ENCODE measurements at regions not wholly inside any gene's neighbourhood (a gene's known extent, or its start where the extent isn't known, plus 50 kb on each side); places are given as distances from the start of the nearest gene placed in this dataset.

GRCh38 chr5:121695307-121695706 is 156.4 kb upstream of the FTMT start:
- Histone ChIP-seq H3K36me3 (no peaks in the 10 kb centered on the region), H3K4me1 (no peaks in the 10 kb centered on the region), H3K27me3 (no peaks in the 10 kb centered on the region), H3K4me3 (replicated peaks in 1 of 3) (no peak overlapping the region), H3K27ac (no peak overlapping the region), H3K9me3 (no peaks in the 10 kb centered on the region)
- 79% methylated on average over 2 of the region's 2 CpGs for WGBS, 2 donors
- intact Hi-C loops (cut with DNase I) = no loop called here
- no peak for DNase-seq
- TF ChIP-seq POLR2A (IDR thresholded peaks at IDR 0.05) = no peak
- no peak for TF ChIP-seq CTCF (IDR thresholded peaks at IDR 0.05)

GRCh38 chr5:121698690-121699089 is 153.0 kb upstream of the FTMT start:
- no peak for TF ChIP-seq CTCF (IDR thresholded peaks at IDR 0.05)
- no peak for TF ChIP-seq POLR2A (IDR thresholded peaks at IDR 0.05)
- DNase-seq = no peak
- 82 to 89% methylated on average over 3 of the region's 3 CpGs for WGBS, 2 donors
- Histone ChIP-seq H3K9me3 (no peaks in the 10 kb centered on the region), H3K27ac (no peak overlapping the region), H3K27me3 (no peaks in the 10 kb centered on the region), H3K36me3 (no peaks in the 10 kb centered on the region), H3K4me3 (replicated peaks in 1 of 3) (no peak overlapping the region), H3K4me1 (no peaks in the 10 kb centered on the region)
- intact Hi-C loops (cut with DNase I) = no loop called here

- Histone ChIP-seq H3K27ac (no peak overlapping the region), H3K9me3 (no peaks in the 10 kb centered on the region), H3K4me1 (no peaks in the 10 kb centered on the region), H3K4me3 (replicated peaks in 1 of 3) (no peak overlapping the region), H3K36me3 (no peaks in the 10 kb centered on the region), H3K27me3 (no peaks in the 10 kb centered on the region)
- TF ChIP-seq CTCF (IDR thresholded peaks at IDR 0.05) = no peak
- TF ChIP-seq POLR2A (IDR thresholded peaks at IDR 0.05) = no peak
- intact Hi-C loops (cut with DNase I) = no loop called here
- DNase-seq = no peak
- whole genome bisulfite sequencing, 2 donors = 94 to 97% methylated on average over 1 of the region's 1 CpG
Observed at GRCh38 chr5:121701731-121702130, 150.0 kb upstream of the FTMT start.

GRCh38 chr5:121702682-121703081 is 149.0 kb upstream of the FTMT start:
- intact Hi-C loops (cut with DNase I) = no loop called here
- no peaks in the 10 kb centered on the region for H3K4me1 ChIP-seq
- H3K36me3 ChIP-seq = no peaks in the 10 kb centered on the region
- H3K27me3 ChIP-seq = no peaks in the 10 kb centered on the region
- H3K4me3 ChIP-seq (replicated peaks in 1 of 3) = no peak overlapping the region
- 82 to 85% methylated on average over 4 of the region's 4 CpGs for WGBS, 2 donors
- no peak overlapping the region for H3K27ac ChIP-seq
- no peak for DNase-seq
- H3K9me3 ChIP-seq = no peaks in the 10 kb centered on the region
- TF ChIP-seq CTCF (IDR thresholded peaks at IDR 0.05) (no peak), POLR2A (IDR thresholded peaks at IDR 0.05) (no peak)

- no peak for DNase-seq
- Histone ChIP-seq H3K27me3 (no peaks in the 10 kb centered on the region), H3K9me3 (no peaks in the 10 kb centered on the region), H3K36me3 (no peaks in the 10 kb centered on the region), H3K4me1 (no peaks in the 10 kb centered on the region), H3K4me3 (replicated peaks in 1 of 3) (no peak overlapping the region), H3K27ac (no peak overlapping the region)
- intact Hi-C loops (cut with DNase I) = no loop called here
- TF ChIP-seq POLR2A (IDR thresholded peaks at IDR 0.05) (no peak), CTCF (IDR thresholded peaks at IDR 0.05) (no peak)
Observed at GRCh38 chr5:121704291-121704690, 147.4 kb upstream of the FTMT start.

Data from thyroid gland (tissue), 4 donors.